ENCODE measurements at regions not wholly inside any gene's neighbourhood (a gene's known extent, or its start where the extent isn't known, plus 50 kb on each side); places are given as distances from the start of the nearest gene placed in this dataset.

- H3K4me1 Mint-ChIP-seq, result no peaks in the 10 kb centered on the region
- peaks cover 3% of the 10 kb centered on the region for H3K9me3 Mint-ChIP-seq
- DNase-seq, result no peak
- H3K36me3 Mint-ChIP-seq (ENCODE audit: low read depth), result no peaks in the 10 kb centered on the region
- H3K27ac Mint-ChIP-seq, result no peak overlapping the region
- H3K27me3 Mint-ChIP-seq, result no peaks in the 10 kb centered on the region
- intact Hi-C loops (cut with micrococcal nuclease), result no loop called here
- no peak overlapping the region for H3K4me3 Mint-ChIP-seq
Observed at GRCh38 chr20:6635034-6635736, 132.3 kb upstream of the BMP2 start.

- intact Hi-C loops (cut with micrococcal nuclease), result no loop called here
- Mint-ChIP-seq H3K36me3 (ENCODE audit: low read depth) (no peaks in the 10 kb centered on the region), H3K4me1 (no peaks in the 10 kb centered on the region), H3K27ac (no peak overlapping the region), H3K27me3 (no peaks in the 10 kb centered on the region), H3K4me3 (no peak overlapping the region), H3K9me3 (peaks cover 3% of the 10 kb centered on the region)
- DNase-seq, result no peak
Observed at GRCh38 chr20:6632187-6632586, 135.3 kb upstream of the BMP2 start.

- Mint-ChIP-seq H3K27me3 (no peaks in the 10 kb centered on the region), H3K9me3 (peaks cover 3% of the 10 kb centered on the region), H3K4me1 (no peaks in the 10 kb centered on the region), H3K27ac (no peak overlapping the region), H3K36me3 (ENCODE audit: low read depth) (no peaks in the 10 kb centered on the region), H3K4me3 (no peak overlapping the region)
- DNase-seq, result no peak
- intact Hi-C loops (cut with micrococcal nuclease), result no loop called here
Observed at GRCh38 chr20:6630514-6630913, 137.0 kb upstream of the BMP2 start.

GRCh38 chr20:6629564-6629963 lies 137.9 kb upstream of the BMP2 start:
- no peak for DNase-seq
- Mint-ChIP-seq H3K4me1 (no peaks in the 10 kb centered on the region), H3K36me3 (ENCODE audit: low read depth) (no peaks in the 10 kb centered on the region), H3K27me3 (no peaks in the 10 kb centered on the region), H3K4me3 (no peak overlapping the region), H3K9me3 (peaks cover 3% of the 10 kb centered on the region), H3K27ac (no peak overlapping the region)
- intact Hi-C loops (cut with micrococcal nuclease), result no loop called here

GRCh38 chr20:6626805-6627204 lies 140.7 kb upstream of the BMP2 start:
- Mint-ChIP-seq H3K36me3 (ENCODE audit: low read depth) (no peaks in the 10 kb centered on the region), H3K27me3 (no peaks in the 10 kb centered on the region), H3K4me1 (no peaks in the 10 kb centered on the region), H3K9me3 (peaks cover 3% of the 10 kb centered on the region), H3K4me3 (no peak overlapping the region), H3K27ac (no peak overlapping the region)
- DNase-seq, result no peak
- intact Hi-C loops (cut with micrococcal nuclease), result no loop called here

GRCh38 chr20:6623989-6624388 lies 143.5 kb upstream of the BMP2 start:
- Mint-ChIP-seq H3K27me3 (no peaks in the 10 kb centered on the region), H3K27ac (no peak overlapping the region), H3K4me1 (no peaks in the 10 kb centered on the region), H3K36me3 (ENCODE audit: low read depth) (no peaks in the 10 kb centered on the region), H3K9me3 (no peaks in the 10 kb centered on the region), H3K4me3 (no peak overlapping the region)
- intact Hi-C loops (cut with micrococcal nuclease), result no loop called here
- DNase-seq, result no peak

- H3K27me3 Mint-ChIP-seq, result no peaks in the 10 kb centered on the region
- no peak for DNase-seq
- intact Hi-C loops (cut with micrococcal nuclease), result no loop called here
- no peak overlapping the region for H3K27ac Mint-ChIP-seq
- no peaks in the 10 kb centered on the region for H3K9me3 Mint-ChIP-seq
- H3K4me1 Mint-ChIP-seq, result no peaks in the 10 kb centered on the region
- no peaks in the 10 kb centered on the region for H3K36me3 Mint-ChIP-seq (ENCODE audit: low read depth)
- no peak overlapping the region for H3K4me3 Mint-ChIP-seq
Observed at GRCh38 chr20:6622041-6622440, 145.4 kb upstream of the BMP2 start.

- intact Hi-C loops (cut with micrococcal nuclease), result no loop called here
- H3K36me3 Mint-ChIP-seq (ENCODE audit: low read depth), result no peaks in the 10 kb centered on the region
- peaks cover 3% of the 10 kb centered on the region for H3K9me3 Mint-ChIP-seq
- no peaks in the 10 kb centered on the region for H3K27me3 Mint-ChIP-seq
- no peaks in the 10 kb centered on the region for H3K4me1 Mint-ChIP-seq
- no peak overlapping the region for H3K27ac Mint-ChIP-seq
- DNase-seq, result no peak
- H3K4me3 Mint-ChIP-seq, result no peak overlapping the region
Observed at GRCh38 chr20:6618051-6618450, 149.4 kb upstream of the BMP2 start.

DNA sequence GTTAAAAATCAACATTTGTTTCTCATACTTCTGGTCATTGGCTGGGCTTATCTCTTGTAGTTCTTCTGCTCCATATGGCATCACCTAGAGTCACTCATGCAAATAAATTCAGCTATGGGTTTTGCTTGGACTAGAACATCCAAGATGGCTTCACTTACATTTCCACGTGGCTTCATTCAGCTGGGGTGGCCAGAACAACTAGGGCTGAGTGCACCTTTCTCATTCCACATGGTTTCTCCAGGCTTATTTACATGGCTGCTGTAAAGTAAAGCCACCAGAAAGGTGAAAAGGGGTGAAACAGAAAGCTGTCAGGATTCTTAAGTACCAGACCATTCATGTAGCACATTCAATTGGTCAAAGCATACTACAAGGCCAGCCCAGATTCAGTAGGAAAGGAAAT lies 151.1 kb upstream of the BMP2 start:
- Mint-ChIP-seq H3K27me3 (no peaks in the 10 kb centered on the region), H3K36me3 (ENCODE audit: low read depth) (no peaks in the 10 kb centered on the region), H3K4me1 (no peaks in the 10 kb centered on the region), H3K9me3 (peaks cover 3% of the 10 kb centered on the region), H3K27ac (no peak overlapping the region), H3K4me3 (no peak overlapping the region)
- DNase-seq, result no peak
- intact Hi-C loops (cut with micrococcal nuclease), result no loop called here

DNA sequence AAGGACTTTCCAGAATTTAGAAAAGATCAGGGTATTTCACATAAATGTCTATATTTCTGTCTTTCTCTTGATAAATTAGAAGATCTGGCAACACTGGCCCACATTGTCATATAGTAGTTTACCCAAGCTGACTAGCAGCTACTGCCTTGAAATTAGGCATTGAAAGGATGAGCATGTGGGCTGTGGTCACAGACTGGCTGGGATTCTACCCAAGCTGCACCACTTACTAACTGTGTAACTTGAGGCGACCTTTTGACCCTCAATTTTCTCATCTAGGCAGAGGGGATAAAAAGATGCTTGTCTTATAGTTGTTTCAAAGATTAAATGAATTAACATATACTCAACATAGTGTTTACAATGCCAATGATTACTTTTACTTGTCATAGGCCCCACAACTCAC lies 152.7 kb upstream of the BMP2 start:
- DNase-seq, result no peak
- Mint-ChIP-seq H3K4me3 (no peak overlapping the region), H3K9me3 (peaks cover 3% of the 10 kb centered on the region), H3K27me3 (no peaks in the 10 kb centered on the region), H3K36me3 (ENCODE audit: low read depth) (no peaks in the 10 kb centered on the region), H3K27ac (no peak overlapping the region), H3K4me1 (no peaks in the 10 kb centered on the region)
- intact Hi-C loops (cut with micrococcal nuclease), result no loop called here

GRCh38 chr20:6613280-6613861 lies 154.1 kb upstream of the BMP2 start:
- Mint-ChIP-seq H3K36me3 (ENCODE audit: low read depth) (no peaks in the 10 kb centered on the region), H3K4me1 (no peaks in the 10 kb centered on the region), H3K4me3 (no peak overlapping the region), H3K9me3 (peaks cover 3% of the 10 kb centered on the region), H3K27me3 (no peaks in the 10 kb centered on the region), H3K27ac (no peak overlapping the region)
- intact Hi-C loops (cut with micrococcal nuclease), result no loop called here
- no peak for DNase-seq

DNA sequence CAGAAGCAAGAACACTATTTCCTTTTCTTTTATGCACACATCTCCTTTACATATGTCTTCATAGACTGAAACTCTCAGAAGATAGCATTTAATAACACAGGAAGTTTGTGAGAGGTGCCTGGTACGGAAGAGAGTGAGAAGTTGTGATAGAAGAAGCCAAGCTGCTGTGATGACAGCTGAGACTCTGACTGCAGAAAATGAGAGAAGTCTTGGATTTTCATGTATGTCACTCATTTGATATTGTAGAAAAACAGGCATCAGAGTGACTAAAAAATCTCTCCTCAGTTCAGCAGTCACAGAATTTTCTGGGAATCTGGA lies 154.9 kb upstream of the BMP2 start:
- peaks cover 3% of the 10 kb centered on the region for H3K9me3 Mint-ChIP-seq
- intact Hi-C loops (cut with micrococcal nuclease), result no loop called here
- H3K4me1 Mint-ChIP-seq, result no peaks in the 10 kb centered on the region
- no peak overlapping the region for H3K27ac Mint-ChIP-seq
- H3K4me3 Mint-ChIP-seq, result no peak overlapping the region
- no peaks in the 10 kb centered on the region for H3K27me3 Mint-ChIP-seq
- no peaks in the 10 kb centered on the region for H3K36me3 Mint-ChIP-seq (ENCODE audit: low read depth)
- no peak for DNase-seq

GRCh38 chr20:6611911-6612605 lies 155.4 kb upstream of the BMP2 start:
- DNase-seq, result no peak
- H3K36me3 Mint-ChIP-seq (ENCODE audit: low read depth), result no peaks in the 10 kb centered on the region
- no peak overlapping the region for H3K27ac Mint-ChIP-seq
- intact Hi-C loops (cut with micrococcal nuclease), result no loop called here
- H3K27me3 Mint-ChIP-seq, result no peaks in the 10 kb centered on the region
- peaks cover 3% of the 10 kb centered on the region for H3K9me3 Mint-ChIP-seq
- no peak overlapping the region for H3K4me3 Mint-ChIP-seq
- H3K4me1 Mint-ChIP-seq, result no peaks in the 10 kb centered on the region

GRCh38 chr20:6606651-6607050 lies 160.8 kb upstream of the BMP2 start:
- H3K4me3 Mint-ChIP-seq, result no peak overlapping the region
- no peaks in the 10 kb centered on the region for H3K27me3 Mint-ChIP-seq
- no peaks in the 10 kb centered on the region for H3K9me3 Mint-ChIP-seq
- no peak overlapping the region for H3K27ac Mint-ChIP-seq
- intact Hi-C loops (cut with micrococcal nuclease), result no loop called here
- no peak for DNase-seq
- no peaks in the 10 kb centered on the region for H3K4me1 Mint-ChIP-seq
- H3K36me3 Mint-ChIP-seq (ENCODE audit: low read depth), result no peaks in the 10 kb centered on the region
